COLO829 (cell line): ENCODE measurements at regions not wholly inside any gene's neighbourhood (a gene's known extent, or its start where the extent isn't known, plus 50 kb on each side); places are given as distances from the start of the nearest gene placed in this dataset.
"Not testable (repeated sequence)": the region's sequence is repeated elsewhere in the genome, so short reads cannot be mapped to it uniquely, and the experiment has no call there.

ENCODE experiments used
- DNase-seq: peaks from one replicate; pipeline ENCODE4 v3.0.0; 2012; ENCODE audit warnings: low spot score

- no peak for DNase-seq
Measured at GRCh38 chr2:173547499-173547898, 192.8 kb downstream of the CDCA7 start.

- DNase-seq = no peak
Measured at GRCh38 chr2:173550143-173550542, 195.5 kb downstream of the CDCA7 start.

- no peak for DNase-seq
Measured at GRCh38 chr2:173552531-173552930, 197.9 kb downstream of the CDCA7 start.

GRCh38 chr2:173553593-173553992 lies 198.9 kb downstream of the CDCA7 start:
- DNase-seq = no peak

- no peak for DNase-seq
Measured at GRCh38 chr2:173555833-173556232, 201.2 kb downstream of the CDCA7 start.

- DNase-seq = no peak
Measured at GRCh38 chr2:173556816-173557215, 202.1 kb downstream of the CDCA7 start.

- no peak for DNase-seq
Measured at GRCh38 chr2:173557497-173557896, 202.8 kb downstream of the CDCA7 start.

- no peak for DNase-seq
Measured at GRCh38 chr2:173567493-173567892, 212.8 kb downstream of the CDCA7 start.

- DNase-seq = peak; percentile 20
Measured at GRCh38 chr2:173568054-173568453, 213.4 kb downstream of the CDCA7 start.

GRCh38 chr2:173571021-173571821 lies 216.5 kb downstream of the CDCA7 start:
- DNase-seq = peak; percentile 16

- DNase-seq = no peak
Measured at GRCh38 chr2:173571887-173572680, 217.4 kb downstream of the CDCA7 start.

GRCh38 chr2:173572848-173573247 lies 218.2 kb downstream of the CDCA7 start:
- DNase-seq = no peak

- not testable (repeated sequence) for DNase-seq
Measured at GRCh38 chr2:173573782-173574181, 219.1 kb downstream of the CDCA7 start.

GRCh38 chr2:173574324-173575112 lies 219.8 kb downstream of the CDCA7 start:
- no peak for DNase-seq

- no peak for DNase-seq
Measured at GRCh38 chr2:173578404-173579107, 223.9 kb downstream of the CDCA7 start.

- DNase-seq = no peak
Measured at GRCh38 chr2:173580351-173580750, 225.7 kb downstream of the CDCA7 start.

- DNase-seq = no peak
Measured at GRCh38 chr2:173580956-173581355, 226.3 kb downstream of the CDCA7 start.

- DNase-seq = no peak
Measured at GRCh38 chr2:173583196-173583595, 228.5 kb downstream of the CDCA7 start.

GRCh38 chr2:173584000-173584399 lies 229.3 kb downstream of the CDCA7 start:
- no peak for DNase-seq

- DNase-seq = no peak
Measured at GRCh38 chr2:173584676-173585458, 230.2 kb downstream of the CDCA7 start.

- DNase-seq = no peak
Measured at GRCh38 chr2:173588931-173589369, 234.3 kb downstream of the CDCA7 start.
